ENCODE measurements at regions not wholly inside any gene's neighbourhood (a gene's known extent, or its start where the extent isn't known, plus 50 kb on each side); places are given as distances from the start of the nearest gene placed in this dataset.

GRCh38 chr1:186550832-186551231, 89.9 kb upstream of the PDC start:
- Histone ChIP-seq H3K27me3 (replicated peaks in 1 of 2; ENCODE audit: control insufficient read depth in 2 of 2, insufficient read depth in 2 of 2, low read length in 1 of 2) (no peaks in the 10 kb centered on the region), H3K4me2 (ENCODE audit: control insufficient read depth, insufficient read depth) (no peak overlapping the region), H3K36me3 (ENCODE audit: control insufficient read depth in 2 of 2, insufficient read depth in 2 of 2, low read length in 1 of 2) (no peaks in the 10 kb centered on the region), H3K9ac (ENCODE audit: control insufficient read depth, insufficient read depth, low read length) (no peak overlapping the region), H2AFZ (ENCODE audit: control insufficient read depth, low read depth, low read length) (no peak overlapping the region), H3K27ac (ENCODE audit: control insufficient read depth, insufficient read depth) (no peak overlapping the region), H4K20me1 (ENCODE audit: control insufficient read depth, insufficient read depth) (no peaks in the 10 kb centered on the region), H3K9me3 (replicated peaks; ENCODE audit: control insufficient read depth, insufficient read depth, low read length) (no peaks in the 10 kb centered on the region; the same call in 2 of the 3 replicates), H3K79me2 (ENCODE audit: control insufficient read depth, insufficient read depth, low read length) (no peaks in the 10 kb centered on the region), H3K4me3 (no peak overlapping the region), H3K4me1 (ENCODE audit: control insufficient read depth, insufficient read depth, low read length) (no peaks in the 10 kb centered on the region)
- 52% methylated on average over 10 of the region's 10 CpGs for WGBS (ENCODE audit: insufficient coverage, insufficient replicate concordance, low lambda C conversion rate, missing lambda C conversion rate)
- ChIA-PET SMC1A (ENCODE audit: uncharacterized antibody, unreplicated experiment) (no interaction called here), CTCF (no interaction called here), POLR2A (no interaction called here), RAD21 (ENCODE audit: unreplicated experiment) (no interaction called here)
- no TSS peak for BruUV-seq (replicated peaks)
- FAIRE-seq (no peak), ATAC-seq (no peak), DNase-seq (ENCODE audit: low read depth, low spot score) (no peak)
- no peak for TF ChIP-seq FOXK2 (IDR thresholded peaks at IDR 0.05)
- TF ChIP-seq IRF5 (IDR thresholded peaks at IDR 0.05; ENCODE audit: borderline replicate concordance): no peak
- TF ChIP-seq RELA (IDR thresholded peaks at IDR 0.05; ENCODE audit: borderline replicate concordance, partially characterized antibody): no peak
- TF ChIP-seq MLLT1 (IDR thresholded peaks at IDR 0.05): no peak
- in situ Hi-C loops (cut with MboI): no loop called here
- intact Hi-C loops (cut with micrococcal nuclease; ENCODE audit: unreplicated experiment): no loop called here

- ChIA-PET SMC1A (ENCODE audit: uncharacterized antibody, unreplicated experiment) (no interaction called here), POLR2A (no interaction called here), CTCF (no interaction called here), RAD21 (ENCODE audit: unreplicated experiment) (no interaction called here)
- H3K4me3 ChIP-seq: no peak overlapping the region
- no peak overlapping the region for H3K4me2 ChIP-seq (ENCODE audit: control insufficient read depth, insufficient read depth)
- in situ Hi-C loops (cut with MboI): no loop called here
- H3K27ac ChIP-seq (ENCODE audit: control insufficient read depth, insufficient read depth): no peak overlapping the region
- H3K36me3 ChIP-seq (ENCODE audit: control insufficient read depth in 2 of 2, insufficient read depth in 2 of 2, low read length in 1 of 2): no peaks in the 10 kb centered on the region
- H4K20me1 ChIP-seq (ENCODE audit: control insufficient read depth, insufficient read depth): no peaks in the 10 kb centered on the region
- intact Hi-C loops (cut with micrococcal nuclease; ENCODE audit: unreplicated experiment): no loop called here
- no peak overlapping the region for H3K9ac ChIP-seq (ENCODE audit: control insufficient read depth, insufficient read depth, low read length)
- ATAC-seq: peak; percentile 31; the same call in 2 of the 3 replicates
- H3K79me2 ChIP-seq (ENCODE audit: control insufficient read depth, insufficient read depth, low read length): no peaks in the 10 kb centered on the region
- no peaks in the 10 kb centered on the region for H3K4me1 ChIP-seq (ENCODE audit: control insufficient read depth, insufficient read depth, low read length)
- DNase-seq (ENCODE audit: low read depth, low spot score): no peak
- WGBS (ENCODE audit: insufficient coverage, insufficient replicate concordance, low lambda C conversion rate, missing lambda C conversion rate): 69% methylated on average over 8 of the region's 8 CpGs
- no peak for FAIRE-seq
- H2AFZ ChIP-seq (ENCODE audit: control insufficient read depth, low read depth, low read length): no peak overlapping the region
- H3K9me3 ChIP-seq (replicated peaks; ENCODE audit: control insufficient read depth, insufficient read depth, low read length): no peaks in the 10 kb centered on the region; the same call in 1 of the 3 replicates
- H3K27me3 ChIP-seq (replicated peaks in 1 of 2; ENCODE audit: control insufficient read depth in 2 of 2, insufficient read depth in 2 of 2, low read length in 1 of 2): no peaks in the 10 kb centered on the region
- BruUV-seq (replicated peaks): no TSS peak
- TF ChIP-seq ZNF687 (IDR thresholded peaks at IDR 0.05) (no peak), BACH1 (IDR thresholded peaks at IDR 0.05; ENCODE audit: borderline replicate concordance) (no peak), FOXK2 (IDR thresholded peaks at IDR 0.05) (no peak), DPF2 (IDR thresholded peaks at IDR 0.05) (no peak), STAT1 (conservative IDR thresholded peaks at IDR 0.05) (no peak), RBBP5 (conservative IDR thresholded peaks at IDR 0.05) (no peak), GABPA (IDR thresholded peaks at IDR 0.05; ENCODE audit: low read depth) (no peak), ZZZ3 (IDR thresholded peaks at IDR 0.05; ENCODE audit: control insufficient read depth, insufficient read length, low read depth) (no peak), NR2C2 (IDR thresholded peaks at IDR 0.05; ENCODE audit: borderline replicate concordance, control insufficient read depth, insufficient read length, low read depth) (no peak), FOS (IDR thresholded peaks at IDR 0.05; ENCODE audit: borderline replicate concordance, extremely low read depth, insufficient read length) (no peak)
Measured at GRCh38 chr1:186541003-186541402, 80.1 kb upstream of the PDC start.
